PC-3 (cell line): ENCODE measurements at regions not wholly inside any gene's neighbourhood (a gene's known extent, or its start where the extent isn't known, plus 50 kb on each side); places are given as distances from the start of the nearest gene placed in this dataset.

ENCODE experiments used
- CTCF ChIP-seq: fragments of 300-600 bp; sonication (generic); conservative IDR thresholded peaks from 2 replicates; pipeline ENCODE4 v1.5.1; 2017; ENCODE audit warnings: antibody characterized with exemption, low read depth, mild to moderate bottlenecking, low read length
- EZH2 ChIP-seq: fragments of 300-600 bp; sonication (generic); IDR thresholded peaks from one replicate; pipeline ENCODE4 v1.6.1; 2017; ENCODE audit warnings: antibody characterized with exemption, mild to moderate bottlenecking, low read length; ENCODE audit not compliant: unreplicated experiment

GRCh38 chr2:65731476-65731875, 299.1 kb upstream of the SPRED2 start:
- TF ChIP-seq CTCF (no peak), EZH2 (no peak)
